Adrenal gland (tissue), 9 donors: ENCODE measurements at regions not wholly inside any gene's neighbourhood (a gene's known extent, or its start where the extent isn't known, plus 50 kb on each side); places are given as distances from the start of the nearest gene placed in this dataset.
A peak's percentile ranks its signal among the peaks of the same experiment; 100 is the strongest.

ENCODE experiments used
- DNase-seq, 7 donors: peaks; one replicate each; pipeline ENCODE4 v3.0.0-alpha.2; 2019 to 2020
- H3K27ac ChIP-seq, 5 donors: fragments of 200-600 bp; sonication (generic) in 4 of 5; 1 replicate in 3 of 5; 2 replicates in 2 of 5; pipeline versions ENCODE4 v1.5.1 to v1.8.0; 2016 to 2020; ENCODE audit warnings: mild to moderate bottlenecking in 1 of 5
- H3K27me3 ChIP-seq: fragments of 200-600 bp; 2 replicates; pipeline ENCODE4 v1.8.0; 2021
- H3K36me3 ChIP-seq, 2 donors: fragments of 200-600 bp; replicated peaks in 1 of 2; 1 replicate in 1 of 2; 2 replicates in 1 of 2; pipeline versions ENCODE4 v1.5.1 to v1.8.0; 2018 to 2022
- H3K4me1 ChIP-seq, 2 donors: fragments of 200-600 bp; replicated peaks in 1 of 2; 1 replicate in 1 of 2; 2 replicates in 1 of 2; pipeline versions ENCODE4 v1.5.1 to v1.8.0; 2018 to 2021
- H3K4me3 ChIP-seq, 4 donors: fragments of 200-600 bp; sonication (generic) in 3 of 4; one replicate each; pipeline ENCODE4 v1.5.1; 2016 to 2018
- H3K9me3 ChIP-seq, 3 donors: fragments of 200-600 bp; sonication (generic) in 1 of 3; replicated peaks in 1 of 3; 1 replicate in 2 of 3; 2 replicates in 1 of 3; pipeline versions ENCODE4 v1.5.1 to v1.8.0; 2016 to 2021
- CTCF ChIP-seq, 6 experiments: fragments of 450-650 bp in 4 of 6; fragments of 200-600 bp in 2 of 6; sonication (generic) in 1 of 6; IDR thresholded peaks; 1 replicate in 5 of 6; 2 replicates in 1 of 6; pipeline versions ENCODE4 v1.5.1 to v1.8.0; 2016 to 2021; ENCODE audit warnings: antibody characterized with exemption in 6 of 6, mild to moderate bottlenecking in 2 of 6, moderate library complexity in 1 of 6
- POLR2A ChIP-seq, 2 donors: fragments of 450-650 bp; IDR thresholded peaks; one replicate each; pipeline ENCODE4 v1.6.1; 2017; ENCODE audit warnings: antibody characterized with exemption in 2 of 2, mild to moderate bottlenecking in 2 of 2, moderate library complexity in 1 of 2
- WGBS, 4 donors: extraction: QIAGEN DNeasy Blood & Tissue Kit in 2 of 4; methylation state at CpG; one replicate each; pipeline versions ENCODE4 v1.1.5 to v1.1.7; 2013 to 2017; 5-methylcytosine and 5-hydroxymethylcytosine counted together
- intact Hi-C, 2 donors: fragments of 100-400 bp; cut with DNase I; formaldehyde crosslinking; loops; one replicate each; pipeline versions ENCODE4 v1.14.1 to v1.15.0; 2022 to 2023
- donor health status: healthy with polysubstance abuse.
- donor health status: Bipolar disorder and iron deficiency.
- donor health status: DM: yes; HTN: yes; CAD: no.
- donor health status: DM: no; HTN: no; CAD: no.
- donor health status: DM: no; HTN: no; CAD: no.

- H3K27me3 ChIP-seq: no peaks in the 10 kb centered on the region
- H3K4me3 ChIP-seq: no peak overlapping the region
- intact Hi-C loops: no loop called here
- no peak for TF ChIP-seq POLR2A (IDR thresholded peaks at IDR 0.05)
- TF ChIP-seq CTCF (IDR thresholded peaks at IDR 0.05): no peak
- 37 to 53% (median 45%) methylated on average over 6 of the region's 6 CpGs for WGBS, 4 donors
- no peak for DNase-seq
- H3K4me1 ChIP-seq: peaks cover 3 to 28% of the 10 kb centered on the region in 2 donors
- H3K27ac ChIP-seq: peak overlapping the region in 2 of 5 donors; percentile 76 to 86
- no peaks in the 10 kb centered on the region for H3K36me3 ChIP-seq
- no peaks in the 10 kb centered on the region for H3K9me3 ChIP-seq
Measured at GRCh38 chr2:64263315-64263714, 119.1 kb upstream of the PELI1 start.

- WGBS, 4 donors: 45 to 63% (median 56%) methylated on average over 1 of the region's 1 CpG
- no peaks in the 10 kb centered on the region for H3K9me3 ChIP-seq
- no peaks in the 10 kb centered on the region for H3K27me3 ChIP-seq
- no peak overlapping the region for H3K4me3 ChIP-seq
- peaks cover 7 to 19% of the 10 kb centered on the region in 2 donors for H3K4me1 ChIP-seq
- H3K27ac ChIP-seq: peak overlapping the region in 1 of 5 donors; percentile 26
- TF ChIP-seq POLR2A (IDR thresholded peaks at IDR 0.05) (no peak), CTCF (IDR thresholded peaks at IDR 0.05) (no peak)
- DNase-seq: no peak
- no peaks in the 10 kb centered on the region for H3K36me3 ChIP-seq
- intact Hi-C loops: no loop called here
Measured at GRCh38 chr2:64267699-64268098, 123.5 kb upstream of the PELI1 start.

GRCh38 chr2:64268330-64269048 lies 124.3 kb upstream of the PELI1 start:
- intact Hi-C loops: no loop called here
- 70 to 75% (median 72%) methylated on average over 9 of the region's 9 CpGs for WGBS, 4 donors
- H3K4me3 ChIP-seq: no peak overlapping the region
- no peaks in the 10 kb centered on the region for H3K9me3 ChIP-seq
- H3K27me3 ChIP-seq: no peaks in the 10 kb centered on the region
- H3K36me3 ChIP-seq: no peaks in the 10 kb centered on the region
- DNase-seq: no peak
- H3K27ac ChIP-seq: peak overlapping the region in 2 of 5 donors; percentile 26 to 34
- H3K4me1 ChIP-seq: peaks cover 9 to 21% of the 10 kb centered on the region in 2 donors
- no peak for TF ChIP-seq POLR2A (IDR thresholded peaks at IDR 0.05)
- TF ChIP-seq CTCF (IDR thresholded peaks at IDR 0.05): no peak

- peak; percentile 47 to 89 (median 73) for DNase-seq
- Histone ChIP-seq H3K27me3 (no peaks in the 10 kb centered on the region), H3K36me3 (no peaks in the 10 kb centered on the region), H3K4me1 (peaks cover 15 to 28% of the 10 kb centered on the region in 2 donors), H3K4me3 (peak overlapping the region in 1 of 4 donors; percentile 24), H3K9me3 (no peaks in the 10 kb centered on the region), H3K27ac (peak overlapping the region; percentile 34 to 96 (median 75))
- TF ChIP-seq POLR2A (IDR thresholded peaks at IDR 0.05): no peak
- TF ChIP-seq CTCF (IDR thresholded peaks at IDR 0.05): no peak
- intact Hi-C loops: no loop called here
- 33 to 60% (median 34%) methylated on average over 2 to 6 of the region's 6 CpGs for WGBS, 4 donors
Measured at GRCh38 chr2:64273524-64274398, 129.5 kb upstream of the PELI1 start.
